ENCODE measurements at regions not wholly inside any gene's neighbourhood (a gene's known extent, or its start where the extent isn't known, plus 50 kb on each side); places are given as distances from the start of the nearest gene placed in this dataset.

- Histone ChIP-seq H3K36me3 (no peaks in the 10 kb centered on the region), H3K4me3 (no peak overlapping the region), H3K4me1 (peaks cover 19% of the 10 kb centered on the region), H3K27ac (replicated peaks) (no peak overlapping the region), H3K9me3 (replicated peaks) (no peaks in the 10 kb centered on the region), H3K27me3 (ENCODE audit: low read depth) (no peaks in the 10 kb centered on the region)
- no peak for TF ChIP-seq CTCF (IDR thresholded peaks at IDR 0.05; ENCODE audit: borderline replicate concordance)
- no peak for DNase-seq
- intact Hi-C loops (cut with micrococcal nuclease): no loop called here
These were observed 100.1 kb downstream of the GPAM start for GRCh38 chr10:112083472-112083871.

DNA sequence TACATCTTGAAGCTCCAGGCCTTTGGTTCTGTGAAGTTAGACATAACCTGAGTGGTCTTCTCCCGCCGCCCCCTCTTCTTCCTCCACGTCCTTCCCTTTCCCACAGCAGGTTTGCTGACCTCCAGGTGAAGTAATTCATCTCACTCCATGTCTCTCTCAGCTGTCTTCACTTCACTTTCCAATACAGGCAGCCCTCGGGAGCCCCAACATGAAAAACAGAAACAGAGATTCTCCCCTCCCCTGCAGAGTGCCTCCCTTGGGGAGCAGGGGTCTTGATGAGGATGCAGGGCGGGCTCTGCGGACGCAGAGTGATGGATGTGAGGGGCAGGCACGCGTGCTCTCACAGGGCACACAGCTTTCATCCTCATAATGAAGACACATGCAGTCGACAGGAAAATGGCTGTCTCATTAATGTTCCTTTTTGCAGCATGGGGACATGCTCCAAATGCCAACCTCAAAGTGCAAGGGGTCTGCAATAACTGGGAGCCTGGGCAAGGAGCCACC is 95.6 kb downstream of the GPAM start:
- no peak overlapping the region for H3K4me3 ChIP-seq
- DNase-seq: no peak
- TF ChIP-seq CTCF (IDR thresholded peaks at IDR 0.05; ENCODE audit: borderline replicate concordance): no peak

GRCh38 chr10:112091703-112092102 is 91.9 kb downstream of the GPAM start:
- DNase-seq: no peak
- no peak overlapping the region for H3K27ac ChIP-seq (replicated peaks)
- intact Hi-C loops (cut with micrococcal nuclease): no loop called here
- TF ChIP-seq CTCF (IDR thresholded peaks at IDR 0.05; ENCODE audit: borderline replicate concordance): no peak
- no peaks in the 10 kb centered on the region for H3K4me1 ChIP-seq
- no peak overlapping the region for H3K4me3 ChIP-seq
- H3K27me3 ChIP-seq (ENCODE audit: low read depth): no peaks in the 10 kb centered on the region
- no peaks in the 10 kb centered on the region for H3K9me3 ChIP-seq (replicated peaks)
- no peaks in the 10 kb centered on the region for H3K36me3 ChIP-seq

More for the DNA sequence above, 95.6 kb downstream of the GPAM start:
- peaks cover 1% of the 10 kb centered on the region for H3K4me1 ChIP-seq
- H3K27me3 ChIP-seq (ENCODE audit: low read depth): no peaks in the 10 kb centered on the region
- no peaks in the 10 kb centered on the region for H3K9me3 ChIP-seq (replicated peaks)
- no peak overlapping the region for H3K27ac ChIP-seq (replicated peaks)
- intact Hi-C loops (cut with micrococcal nuclease): no loop called here
- no peaks in the 10 kb centered on the region for H3K36me3 ChIP-seq

GRCh38 chr10:112092519-112092918 is 91.0 kb downstream of the GPAM start:
- Histone ChIP-seq H3K9me3 (replicated peaks) (no peaks in the 10 kb centered on the region), H3K27ac (replicated peaks) (no peak overlapping the region), H3K4me3 (no peak overlapping the region), H3K36me3 (no peaks in the 10 kb centered on the region), H3K27me3 (ENCODE audit: low read depth) (no peaks in the 10 kb centered on the region), H3K4me1 (no peaks in the 10 kb centered on the region)
- intact Hi-C loops (cut with micrococcal nuclease): no loop called here
- TF ChIP-seq CTCF (IDR thresholded peaks at IDR 0.05; ENCODE audit: borderline replicate concordance): no peak
- no peak for DNase-seq

DNA sequence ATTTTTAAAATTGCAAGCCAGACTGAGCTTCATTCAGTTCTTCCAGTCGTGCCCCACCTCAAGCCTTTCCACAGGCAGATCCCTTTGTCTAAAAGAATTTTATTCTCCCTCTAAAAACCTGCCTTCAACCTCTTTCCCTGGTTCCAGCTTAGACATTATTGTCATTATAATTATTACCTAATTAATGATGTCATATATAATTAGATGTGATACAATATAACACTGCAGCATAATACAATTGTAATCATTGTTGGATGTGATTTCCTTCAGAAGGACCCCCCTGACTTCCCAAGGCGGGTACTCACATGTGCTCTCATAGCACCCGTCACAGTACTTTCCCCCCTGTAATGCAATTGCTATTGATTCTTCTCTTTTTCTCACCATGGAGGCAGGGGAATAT is 88.6 kb downstream of the GPAM start:
- Histone ChIP-seq H3K36me3 (no peaks in the 10 kb centered on the region), H3K4me3 (no peak overlapping the region), H3K4me1 (no peaks in the 10 kb centered on the region), H3K9me3 (replicated peaks) (no peaks in the 10 kb centered on the region), H3K27ac (replicated peaks) (no peak overlapping the region), H3K27me3 (ENCODE audit: low read depth) (no peaks in the 10 kb centered on the region)
- no peak for DNase-seq
- intact Hi-C loops (cut with micrococcal nuclease): no loop called here
- no peak for TF ChIP-seq CTCF (IDR thresholded peaks at IDR 0.05; ENCODE audit: borderline replicate concordance)

GRCh38 chr10:112095731-112096130 is 87.8 kb downstream of the GPAM start:
- H3K4me1 ChIP-seq: no peaks in the 10 kb centered on the region
- no peak for DNase-seq
- no peak for TF ChIP-seq CTCF (IDR thresholded peaks at IDR 0.05; ENCODE audit: borderline replicate concordance)
- no peaks in the 10 kb centered on the region for H3K27me3 ChIP-seq (ENCODE audit: low read depth)
- H3K9me3 ChIP-seq (replicated peaks): no peaks in the 10 kb centered on the region
- intact Hi-C loops (cut with micrococcal nuclease): no loop called here
- H3K27ac ChIP-seq (replicated peaks): no peak overlapping the region
- H3K36me3 ChIP-seq: no peaks in the 10 kb centered on the region
- no peak overlapping the region for H3K4me3 ChIP-seq
